ENCODE measurements at regions not wholly inside any gene's neighbourhood (a gene's known extent, or its start where the extent isn't known, plus 50 kb on each side); places are given as distances from the start of the nearest gene placed in this dataset.

DNA sequence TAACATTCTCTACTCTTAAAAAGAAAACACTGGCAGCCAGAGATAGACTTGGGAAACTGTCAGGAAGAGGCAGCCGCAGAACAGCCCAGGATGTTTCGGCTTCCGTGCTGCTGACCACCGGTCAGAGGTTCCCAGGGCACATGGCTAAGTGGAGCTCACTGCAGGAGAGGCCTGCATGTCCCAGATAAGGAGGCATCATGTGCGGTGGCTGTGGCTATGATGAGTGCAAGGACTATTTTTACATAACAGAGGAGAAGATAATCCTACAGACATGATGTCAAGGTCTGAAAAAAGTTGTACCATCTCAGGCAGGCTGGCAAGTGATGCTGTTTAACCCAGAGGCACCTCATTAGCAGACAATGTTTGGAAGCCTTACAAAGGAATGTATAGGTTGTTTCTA, 252.3 kb downstream of the CYRIA start:
- TF ChIP-seq CTCF (conservative IDR thresholded peaks at IDR 0.05 in 1 of 2, IDR thresholded peaks at IDR 0.05 in 1 of 2; ENCODE audit: extremely low read depth in 1 of 2, insufficient read depth in 1 of 2, low read depth in 1 of 2, low read length in 2 of 2) (no peak), EZH2 (IDR thresholded peaks at IDR 0.05; ENCODE audit: borderline replicate concordance, low read length) (no peak)
